HCT116 (cell line): ENCODE measurements at regions not wholly inside any gene's neighbourhood (a gene's known extent, or its start where the extent isn't known, plus 50 kb on each side); places are given as distances from the start of the nearest gene placed in this dataset.

Experiments
- ATAC-seq: fragments of 200-7000 bp; cut with Tn5 transposase; 2 replicates; pipeline ENCODE4 v1.9.1; 2020; ENCODE audit warnings: mild to moderate bottlenecking, moderate library complexity
- BruUV-seq: library from RNA; stranded (reverse); fragments of 400-500 nt; replicated peaks from 2 replicates; lab custom pipeline; 2021; lab: Mats Ljungman, UMichigan
- CTCF ChIA-PET: fragments of 300-600 bp; sonication (Branson Sonifier 250); formaldehyde crosslinking; loops from one replicate; lab custom pipeline; 2021; ENCODE audit warnings: antibody characterized with exemption; lab: Charles Lee
- POLR2A ChIA-PET: fragments of 300-600, 350-600 bp; sonication (Branson Sonifier 250); formaldehyde crosslinking; loops from one replicate; lab custom pipeline; 2021; ENCODE audit warnings: antibody characterized with exemption; lab: Charles Lee
- RAD21 ChIA-PET, 2 experiments: fragments of 300-600 bp; sonication (Branson Sonifier 250); formaldehyde crosslinking; loops; one replicate each; lab custom pipeline; 2023; ENCODE audit warnings: low total read pairs in 2 of 2; ENCODE audit not compliant: uncharacterized antibody in 2 of 2, unreplicated experiment in 2 of 2, low non-redundant PET in 1 of 2; lab: Charles Lee
- DNase-seq: peaks from one replicate; pipeline ENCODE4 v3.0.0-alpha.2; 2010; ENCODE audit warnings: low read depth, low spot score
- H2AFZ ChIP-seq: fragments of 200-600 bp; shearing (Covaris generic), sonication (generic); 2 replicates; pipeline ENCODE4 v1.6.1; 2017; ENCODE audit warnings: low read depth, mixed run types, mixed read lengths, antibody characterized with exemption, low read length; ENCODE audit not compliant: poor library complexity, severe bottlenecking
- H3K27ac ChIP-seq: 2 replicates; pipeline ENCODE4 v1.5.1; 2012; ENCODE audit warnings: low read depth, low read length
- H3K27me3 ChIP-seq: fragments of 200-600 bp; sonication (generic); 2 replicates; pipeline ENCODE4 v1.6.1; 2016; ENCODE audit warnings: mixed run types, low read length, mixed read lengths; ENCODE audit not compliant: insufficient read depth
- H3K36me3 ChIP-seq, 2 experiments: fragments of 200-500 bp in 1 of 2; fragments of 200-600 bp in 1 of 2; sonication (Bioruptor generic) in 1 of 2; sonication (generic) in 1 of 2; 2 replicates each; pipeline versions ENCODE4 v1.5.1 to v1.6.1; 2014 to 2016; ENCODE audit warnings: low read length in 2 of 2, inconsistent platforms in 1 of 2, mixed read lengths in 1 of 2, mixed run types in 1 of 2; ENCODE audit not compliant: insufficient read depth in 2 of 2, control insufficient read depth in 1 of 2
- H3K4me1 ChIP-seq, 2 experiments: fragments of 200-600 bp in 1 of 2; sonication (generic) in 1 of 2; 2 replicates each; pipeline versions ENCODE4 v1.5.1 to v1.6.1; 2012 to 2017; ENCODE audit warnings: low read length in 2 of 2, inconsistent platforms in 1 of 2, mild to moderate bottlenecking in 1 of 2, mixed read lengths in 1 of 2, mixed run types in 1 of 2, moderate library complexity in 1 of 2; ENCODE audit not compliant: insufficient read depth in 2 of 2, control insufficient read depth in 1 of 2
- H3K4me2 ChIP-seq: fragments of 200-600 bp; sonication (generic); 2 replicates; pipeline ENCODE4 v1.6.1; 2017; ENCODE audit warnings: mixed run types, low read length, mixed read lengths
- H3K4me3 ChIP-seq, 2 experiments: fragments of 200-600 bp in 1 of 2; sonication (generic) in 1 of 2; replicated peaks in 1 of 2; 2 replicates each; pipeline ENCODE4 v1.5.1; 2011 to 2016; ENCODE audit warnings: low read length in 2 of 2, control low read depth in 1 of 2, low read depth in 1 of 2, mild to moderate bottlenecking in 1 of 2, mixed read lengths in 1 of 2, mixed run types in 1 of 2
- H3K79me2 ChIP-seq: fragments of 200-600 bp; sonication (generic); 2 replicates; pipeline ENCODE4 v1.6.1; 2017; ENCODE audit warnings: mild to moderate bottlenecking, mixed run types, low read length, moderate library complexity, mixed read lengths; ENCODE audit not compliant: insufficient read depth
- H3K9ac ChIP-seq: fragments of 200-600 bp; sonication (generic); 2 replicates; pipeline ENCODE4 v1.6.1; 2016; ENCODE audit warnings: low read length, mixed read lengths
- H3K9me2 ChIP-seq: fragments of 200-600 bp; sonication (generic), shearing (Covaris generic); 2 replicates; pipeline ENCODE4 v1.6.1; 2017; ENCODE audit warnings: mixed run types, mild to moderate bottlenecking, moderate library complexity; ENCODE audit not compliant: insufficient read depth
- H3K9me3 ChIP-seq, 2 experiments: fragments of 200-500 bp in 1 of 2; fragments of 200-600 bp in 1 of 2; sonication (Bioruptor generic) in 1 of 2; sonication (generic) in 1 of 2; 2 replicates each; pipeline ENCODE4 v1.6.1; 2014 to 2017; ENCODE audit warnings: low read length in 2 of 2, mixed read lengths in 2 of 2, inconsistent platforms in 1 of 2, low read depth in 1 of 2, mild to moderate bottlenecking in 1 of 2, mixed run types in 1 of 2, moderate library complexity in 1 of 2; ENCODE audit not compliant: control insufficient read depth in 1 of 2, insufficient read depth in 1 of 2
- H4K20me1 ChIP-seq: fragments of 200-600 bp; sonication (generic), shearing (Covaris generic); 2 replicates; pipeline ENCODE4 v1.6.1; 2017; ENCODE audit warnings: mixed run types, mild to moderate bottlenecking, moderate library complexity; ENCODE audit not compliant: insufficient read depth
- CEBPB ChIP-seq: IDR thresholded peaks from 2 replicates; pipeline ENCODE4 v1.6.1; 2012; ENCODE audit warnings: low read depth
- CTCF ChIP-seq, 3 experiments: fragments of 200-600 bp in 1 of 3; sonication (generic) in 1 of 3; IDR thresholded peaks in 2 of 3; conservative IDR thresholded peaks in 1 of 3; 2 replicates each; pipeline ENCODE4 v1.5.1; 2012 to 2017; ENCODE audit warnings: low read depth in 2 of 3, low read length in 2 of 3, antibody characterized with exemption in 1 of 3, borderline replicate concordance in 1 of 3, control low read depth in 1 of 3, mild to moderate bottlenecking in 1 of 3, mixed read lengths in 1 of 3, mixed run types in 1 of 3, moderate library complexity in 1 of 3; ENCODE audit not compliant: insufficient read depth in 1 of 3
- EZH2phosphoT487 ChIP-seq: fragments of 200-600 bp; IDR thresholded peaks from 2 replicates; pipeline ENCODE4 v1.6.1; 2018; ENCODE audit warnings: antibody characterized with exemption, borderline replicate concordance
- JUND ChIP-seq: IDR thresholded peaks from 2 replicates; pipeline ENCODE4 v1.6.1; 2012
- MAX ChIP-seq: IDR thresholded peaks from 2 replicates; pipeline ENCODE4 v1.6.1; 2012
- POLR2A ChIP-seq: IDR thresholded peaks from 2 replicates; pipeline ENCODE4 v1.7.0; 2011; ENCODE audit warnings: borderline replicate concordance; ENCODE audit not compliant: insufficient read depth, insufficient read length; ENCODE audit errors: extremely low read depth
- POLR2AphosphoS5 ChIP-seq: IDR thresholded peaks from 2 replicates; pipeline ENCODE4 v1.6.1; 2011; ENCODE audit warnings: mild to moderate bottlenecking, low read depth, low read length, moderate library complexity
- RAD21 ChIP-seq: IDR thresholded peaks from 2 replicates; pipeline ENCODE4 v1.6.1; 2012; ENCODE audit warnings: low read depth, mild to moderate bottlenecking
- SIN3A ChIP-seq: IDR thresholded peaks from 2 replicates; pipeline ENCODE4 v1.6.1; 2012; ENCODE audit warnings: low read depth
- TCF7L2 ChIP-seq: IDR thresholded peaks from 2 replicates; pipeline ENCODE4 v1.7.0; 2011; ENCODE audit warnings: borderline replicate concordance, inconsistent platforms; ENCODE audit not compliant: insufficient read depth, insufficient read length; ENCODE audit errors: extremely low read depth
- ZNF274 ChIP-seq: fragments of 200-500 bp; sonication (Bioruptor generic); IDR thresholded peaks from 2 replicates; pipeline ENCODE4 v1.6.1; 2014; ENCODE audit warnings: mild to moderate bottlenecking, low read depth, low read length, inconsistent platforms
- intact Hi-C: fragments of 100-400 bp; cut with micrococcal nuclease; formaldehyde crosslinking; loops from 2 replicates; pipeline ENCODE4 v1.10.0; 2022

GRCh38 chrX:45731448-45731847 lies 530.8 kb upstream of the DIPK2B start:
- no peak overlapping the region for H3K4me2 ChIP-seq
- BruUV-seq: no TSS peak
- no peak overlapping the region for H3K4me3 ChIP-seq
- POLR2A ChIA-PET: no interaction called here
- no peaks in the 10 kb centered on the region for H4K20me1 ChIP-seq
- TF ChIP-seq CEBPB (no peak), POLR2A (no peak), TCF7L2 (no peak), JUND (no peak)
- H3K27me3 ChIP-seq: no peaks in the 10 kb centered on the region
- H3K9me3 ChIP-seq: peaks cover 0 to 9% of the 10 kb centered on the region in 2 experiments; a peak in 1 of 4 replicates
- RAD21 ChIA-PET: no interaction called here
- ATAC-seq (no peak), DNase-seq (no peak)
- no peak overlapping the region for H3K27ac ChIP-seq
- H3K36me3 ChIP-seq: 0 out of 4 replicates have a peak, but pooled peaks cover 0 to 6% of the 10 kb centered on the region in 2 experiments
- no peak overlapping the region for H2AFZ ChIP-seq
- intact Hi-C loops: no loop called here
- CTCF ChIA-PET: no interaction called here
- peaks cover 0 to 43% of the 10 kb centered on the region in 2 experiments; a peak in 2 of 4 replicates for H3K4me1 ChIP-seq
- no peaks in the 10 kb centered on the region for H3K79me2 ChIP-seq
- H3K9ac ChIP-seq: no peak overlapping the region
- H3K9me2 ChIP-seq: no peaks in the 10 kb centered on the region

- no peak for ATAC-seq
- Histone ChIP-seq H3K9me3 (no peaks in the 10 kb centered on the region), H3K4me2 (no peak overlapping the region), H3K36me3 (0 out of 4 replicates have a peak, but pooled peaks cover 0 to 16% of the 10 kb centered on the region in 2 experiments), H3K4me1 (peaks cover 0 to 36% of the 10 kb centered on the region in 2 experiments; a peak in 2 of 4 replicates), H3K79me2 (no peaks in the 10 kb centered on the region), H3K27ac (no peak overlapping the region), H3K27me3 (no peaks in the 10 kb centered on the region), H2AFZ (no peak overlapping the region), H3K9ac (no peak overlapping the region), H4K20me1 (no peaks in the 10 kb centered on the region), H3K4me3 (no peak overlapping the region), H3K9me2 (no peaks in the 10 kb centered on the region)
- DNase-seq: no peak
- POLR2A ChIA-PET: interaction anchor here (1.1 kb wide), 1 partner anchor 212 kb away, joined by 3 read pairs; no protein-coding TSS in a partner anchor
- intact Hi-C loops: no loop called here
- TF ChIP-seq POLR2AphosphoS5 (no peak), ZNF274 (no peak), RAD21 (no peak), JUND (no peak), SIN3A (no peak), CTCF (IDR thresholded peaks at IDR 0.05 in 2 of 3, conservative IDR thresholded peaks at IDR 0.05 in 1 of 3; ENCODE audit: borderline replicate concordance in 1 of 3, insufficient read depth in 1 of 3, low read depth in 2 of 3, low read length in 2 of 3) (no peak), MAX (no peak), EZH2phosphoT487 (no peak)
- RAD21 ChIA-PET: no interaction called here
- BruUV-seq: no TSS peak
- CTCF ChIA-PET: no interaction called here
These were observed 527.1 kb upstream of the DIPK2B start for GRCh38 chrX:45727761-45728160.
